ENCODE measurements at regions not wholly inside any gene's neighbourhood (a gene's known extent, or its start where the extent isn't known, plus 50 kb on each side); places are given as distances from the start of the nearest gene placed in this dataset.
"Not testable (repeated sequence)": the region's sequence is repeated elsewhere in the genome, so short reads cannot be mapped to it uniquely, and the experiment has no call there.

GRCh38 chr16:13333336-13333735 lies 431.9 kb downstream of the SHISA9 start:
- DNase-seq (ENCODE audit: low read depth, low spot score) = no peak
- in situ Hi-C loops (cut with HindIII; ENCODE audit: low pct_unique_long_range_greater_than_20kb, low sequenced_read_pairs) = no loop called here

GRCh38 chr16:13335879-13336278 lies 434.5 kb downstream of the SHISA9 start:
- no peak for DNase-seq (ENCODE audit: low read depth, low spot score)
- in situ Hi-C loops (cut with HindIII; ENCODE audit: low pct_unique_long_range_greater_than_20kb, low sequenced_read_pairs) = no loop called here

GRCh38 chr16:13336335-13336734 lies 434.9 kb downstream of the SHISA9 start:
- in situ Hi-C loops (cut with HindIII; ENCODE audit: low pct_unique_long_range_greater_than_20kb, low sequenced_read_pairs) = no loop called here
- no peak for DNase-seq (ENCODE audit: low read depth, low spot score)

GRCh38 chr16:13336907-13337881 lies 435.8 kb downstream of the SHISA9 start:
- DNase-seq (ENCODE audit: low read depth, low spot score); in situ Hi-C loops (cut with HindIII; ENCODE audit: low pct_unique_long_range_greater_than_20kb, low sequenced_read_pairs): not testable (repeated sequence)

- DNase-seq (ENCODE audit: low read depth, low spot score) = no peak
- in situ Hi-C loops (cut with HindIII; ENCODE audit: low pct_unique_long_range_greater_than_20kb, low sequenced_read_pairs) = no loop called here
Observed at GRCh38 chr16:13338044-13338443, 436.6 kb downstream of the SHISA9 start.

- no peak for DNase-seq (ENCODE audit: low read depth, low spot score)
- in situ Hi-C loops (cut with HindIII; ENCODE audit: low pct_unique_long_range_greater_than_20kb, low sequenced_read_pairs) = no loop called here
Observed at GRCh38 chr16:13342675-13343074, 441.3 kb downstream of the SHISA9 start.

GRCh38 chr16:13344001-13344400 lies 442.6 kb downstream of the SHISA9 start:
- DNase-seq (ENCODE audit: low read depth, low spot score) = no peak
- in situ Hi-C loops (cut with HindIII; ENCODE audit: low pct_unique_long_range_greater_than_20kb, low sequenced_read_pairs) = no loop called here

- in situ Hi-C loops (cut with HindIII; ENCODE audit: low pct_unique_long_range_greater_than_20kb, low sequenced_read_pairs) = no loop called here
- peak; percentile 16 for DNase-seq (ENCODE audit: low read depth, low spot score)
Observed at GRCh38 chr16:13348416-13348815, 447.0 kb downstream of the SHISA9 start.

- DNase-seq (ENCODE audit: low read depth, low spot score) = no peak
- in situ Hi-C loops (cut with HindIII; ENCODE audit: low pct_unique_long_range_greater_than_20kb, low sequenced_read_pairs) = no loop called here
Observed at GRCh38 chr16:13350000-13350399, 448.6 kb downstream of the SHISA9 start.

- DNase-seq (ENCODE audit: low read depth, low spot score) = no peak
- in situ Hi-C loops (cut with HindIII; ENCODE audit: low pct_unique_long_range_greater_than_20kb, low sequenced_read_pairs) = no loop called here
Observed at GRCh38 chr16:13351181-13351580, 449.8 kb downstream of the SHISA9 start.

- in situ Hi-C loops (cut with HindIII; ENCODE audit: low pct_unique_long_range_greater_than_20kb, low sequenced_read_pairs) = no loop called here
- DNase-seq (ENCODE audit: low read depth, low spot score) = no peak
Observed at GRCh38 chr16:13351601-13352217, 450.3 kb downstream of the SHISA9 start.

GRCh38 chr16:13352796-13353195 lies 451.4 kb downstream of the SHISA9 start:
- in situ Hi-C loops (cut with HindIII; ENCODE audit: low pct_unique_long_range_greater_than_20kb, low sequenced_read_pairs); DNase-seq (ENCODE audit: low read depth, low spot score): not testable (repeated sequence)

- in situ Hi-C loops (cut with HindIII; ENCODE audit: low pct_unique_long_range_greater_than_20kb, low sequenced_read_pairs); DNase-seq (ENCODE audit: low read depth, low spot score): not testable (repeated sequence)
Observed at GRCh38 chr16:13357842-13358241, 456.4 kb downstream of the SHISA9 start.

- in situ Hi-C loops (cut with HindIII; ENCODE audit: low pct_unique_long_range_greater_than_20kb, low sequenced_read_pairs) = no loop called here
- DNase-seq (ENCODE audit: low read depth, low spot score) = no peak
Observed at GRCh38 chr16:13359835-13360234, 458.4 kb downstream of the SHISA9 start.

GRCh38 chr16:13372421-13372820 lies 471.0 kb downstream of the SHISA9 start:
- DNase-seq (ENCODE audit: low read depth, low spot score) = no peak
- in situ Hi-C loops (cut with HindIII; ENCODE audit: low pct_unique_long_range_greater_than_20kb, low sequenced_read_pairs) = no loop called here

- DNase-seq (ENCODE audit: low read depth, low spot score) = no peak
- in situ Hi-C loops (cut with HindIII; ENCODE audit: low pct_unique_long_range_greater_than_20kb, low sequenced_read_pairs) = no loop called here
Observed at GRCh38 chr16:13376174-13376573, 474.8 kb downstream of the SHISA9 start.

- in situ Hi-C loops (cut with HindIII; ENCODE audit: low pct_unique_long_range_greater_than_20kb, low sequenced_read_pairs) = no loop called here
- no peak for DNase-seq (ENCODE audit: low read depth, low spot score)
Observed at GRCh38 chr16:13377143-13377542, 475.7 kb downstream of the SHISA9 start.

- DNase-seq (ENCODE audit: low read depth, low spot score) = no peak
Observed at GRCh38 chr16:13378151-13378550, 476.8 kb downstream of the SHISA9 start.

GRCh38 chr16:13379266-13379665 lies 477.9 kb downstream of the SHISA9 start:
- in situ Hi-C loops (cut with HindIII; ENCODE audit: low pct_unique_long_range_greater_than_20kb, low sequenced_read_pairs) = no loop called here

More at GRCh38 chr16:13378151-13378550, 476.8 kb downstream of the SHISA9 start:
- in situ Hi-C loops (cut with HindIII; ENCODE audit: low pct_unique_long_range_greater_than_20kb, low sequenced_read_pairs) = no loop called here

More at GRCh38 chr16:13379266-13379665, 477.9 kb downstream of the SHISA9 start:
- no peak for DNase-seq (ENCODE audit: low read depth, low spot score)
